SK-N-SH (cell line): ENCODE measurements at regions not wholly inside any gene's neighbourhood (a gene's known extent, or its start where the extent isn't known, plus 50 kb on each side); places are given as distances from the start of the nearest gene placed in this dataset.

Experiments
- CTCF ChIP-seq: fragments of 200-600 bp; sonication (generic); IDR thresholded peaks from 2 replicates; pipeline ENCODE4 v1.6.1; 2017; ENCODE audit warnings: antibody characterized with exemption, mild to moderate bottlenecking, moderate library complexity
- ELF1 ChIP-seq: IDR thresholded peaks from 2 replicates; pipeline ENCODE4 v1.4.0; 2012
- FOXJ3 ChIP-seq: sonication (generic); formaldehyde crosslinking; IDR thresholded peaks from 2 replicates; pipeline ENCODE4 v1.5.1; 2020; ENCODE audit warnings: mild to moderate bottlenecking, missing genetic modification reagents
- POLR2AphosphoS5 ChIP-seq: IDR thresholded peaks from 2 replicates; pipeline ENCODE4 v1.6.1; 2012; ENCODE audit warnings: low read depth, low read length
- RCOR1 ChIP-seq: fragments of 150-350 bp; IDR thresholded peaks from 2 replicates; pipeline ENCODE4 v1.6.1; 2017; ENCODE audit warnings: antibody characterized with exemption, low read length
- TAF1 ChIP-seq: IDR thresholded peaks from 2 replicates; pipeline ENCODE4 v1.6.1; 2012; ENCODE audit warnings: low read depth, mild to moderate bottlenecking, low read length, moderate library complexity, borderline replicate concordance
- USF2 ChIP-seq: fragments of 150-350 bp; IDR thresholded peaks from 2 replicates; pipeline ENCODE4 v1.6.1; 2017; ENCODE audit warnings: antibody characterized with exemption, low read length, low read depth, borderline replicate concordance
- TF ChIP-seq, protein P1 (sequence below): IDR thresholded peaks from 2 replicates; pipeline ENCODE4 v1.4.0; 2012; ENCODE audit warnings: low read depth, borderline replicate concordance
- TF ChIP-seq, protein P2 (sequence below): IDR thresholded peaks from 2 replicates; pipeline ENCODE4 v1.6.1; 2012; ENCODE audit warnings: mild to moderate bottlenecking, low read depth, low read length, moderate library complexity

DNA sequence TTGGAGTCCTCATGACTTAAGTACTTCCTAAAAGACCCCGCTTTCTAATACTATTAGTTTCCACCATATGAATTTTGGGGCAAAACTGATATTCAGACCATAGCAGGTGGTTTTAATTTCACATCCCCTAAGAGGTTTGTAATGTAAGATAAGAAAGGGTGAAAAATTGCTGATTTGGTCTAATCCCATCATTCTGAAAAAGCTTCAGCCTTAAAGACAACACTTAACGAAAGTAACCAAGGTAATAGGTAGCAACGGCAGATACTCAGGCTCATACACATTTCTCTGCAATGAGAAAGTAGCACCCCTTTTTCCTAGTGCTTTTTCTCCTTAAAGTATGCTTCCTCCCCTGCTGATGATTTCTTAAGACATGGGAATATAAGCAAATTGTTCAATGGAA is 376.9 kb upstream of the LYPLAL1 start:
- TF ChIP-seq POLR2AphosphoS5 (no peak), ELF1 (no peak), TAF1 (no peak), CTCF (no peak), USF2 (no peak), RCOR1 (no peak), FOXJ3 (CRISPR knock-in tag) (no peak)
- TF ChIP-seq, protein P1, sequence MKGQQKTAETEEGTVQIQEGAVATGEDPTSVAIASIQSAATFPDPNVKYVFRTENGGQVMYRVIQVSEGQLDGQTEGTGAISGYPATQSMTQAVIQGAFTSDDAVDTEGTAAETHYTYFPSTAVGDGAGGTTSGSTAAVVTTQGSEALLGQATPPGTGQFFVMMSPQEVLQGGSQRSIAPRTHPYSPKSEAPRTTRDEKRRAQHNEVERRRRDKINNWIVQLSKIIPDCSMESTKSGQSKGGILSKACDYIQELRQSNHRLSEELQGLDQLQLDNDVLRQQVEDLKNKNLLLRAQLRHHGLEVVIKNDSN: no peak
- TF ChIP-seq, protein P2, sequence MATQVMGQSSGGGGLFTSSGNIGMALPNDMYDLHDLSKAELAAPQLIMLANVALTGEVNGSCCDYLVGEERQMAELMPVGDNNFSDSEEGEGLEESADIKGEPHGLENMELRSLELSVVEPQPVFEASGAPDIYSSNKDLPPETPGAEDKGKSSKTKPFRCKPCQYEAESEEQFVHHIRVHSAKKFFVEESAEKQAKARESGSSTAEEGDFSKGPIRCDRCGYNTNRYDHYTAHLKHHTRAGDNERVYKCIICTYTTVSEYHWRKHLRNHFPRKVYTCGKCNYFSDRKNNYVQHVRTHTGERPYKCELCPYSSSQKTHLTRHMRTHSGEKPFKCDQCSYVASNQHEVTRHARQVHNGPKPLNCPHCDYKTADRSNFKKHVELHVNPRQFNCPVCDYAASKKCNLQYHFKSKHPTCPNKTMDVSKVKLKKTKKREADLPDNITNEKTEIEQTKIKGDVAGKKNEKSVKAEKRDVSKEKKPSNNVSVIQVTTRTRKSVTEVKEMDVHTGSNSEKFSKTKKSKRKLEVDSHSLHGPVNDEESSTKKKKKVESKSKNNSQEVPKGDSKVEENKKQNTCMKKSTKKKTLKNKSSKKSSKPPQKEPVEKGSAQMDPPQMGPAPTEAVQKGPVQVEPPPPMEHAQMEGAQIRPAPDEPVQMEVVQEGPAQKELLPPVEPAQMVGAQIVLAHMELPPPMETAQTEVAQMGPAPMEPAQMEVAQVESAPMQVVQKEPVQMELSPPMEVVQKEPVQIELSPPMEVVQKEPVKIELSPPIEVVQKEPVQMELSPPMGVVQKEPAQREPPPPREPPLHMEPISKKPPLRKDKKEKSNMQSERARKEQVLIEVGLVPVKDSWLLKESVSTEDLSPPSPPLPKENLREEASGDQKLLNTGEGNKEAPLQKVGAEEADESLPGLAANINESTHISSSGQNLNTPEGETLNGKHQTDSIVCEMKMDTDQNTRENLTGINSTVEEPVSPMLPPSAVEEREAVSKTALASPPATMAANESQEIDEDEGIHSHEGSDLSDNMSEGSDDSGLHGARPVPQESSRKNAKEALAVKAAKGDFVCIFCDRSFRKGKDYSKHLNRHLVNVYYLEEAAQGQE: no peak
